H9 (cell line): ENCODE measurements at regions not wholly inside any gene's neighbourhood (a gene's known extent, or its start where the extent isn't known, plus 50 kb on each side); places are given as distances from the start of the nearest gene placed in this dataset.

Source experiments
- DNase-seq: peaks from one replicate; pipeline ENCODE4 v3.0.0-alpha.2; 2017
- H2AFZ ChIP-seq: one replicate; pipeline ENCODE4 v1.6.1; 2013; ENCODE audit warnings: mild to moderate bottlenecking, low read length, control low read depth, moderate library complexity
- H2AK5ac ChIP-seq: 2 replicates; pipeline ENCODE4 v1.6.1; 2013; ENCODE audit warnings: low read length, control low read depth, mixed read lengths; ENCODE audit not compliant: insufficient read length
- H2BK120ac ChIP-seq: one replicate; pipeline ENCODE4 v1.6.1; 2013; ENCODE audit warnings: low read depth, mild to moderate bottlenecking, low read length, control low read depth, inconsistent platforms; ENCODE audit not compliant: poor library complexity, severe bottlenecking
- H2BK12ac ChIP-seq: 2 replicates; pipeline ENCODE4 v1.6.1; 2013; ENCODE audit warnings: low read length, control low read depth, mixed read lengths, low read depth; ENCODE audit not compliant: insufficient read length
- H2BK15ac ChIP-seq: 2 replicates; pipeline ENCODE4 v1.6.1; 2013; ENCODE audit warnings: low read depth, low read length, control low read depth
- H2BK20ac ChIP-seq: one replicate; pipeline ENCODE4 v1.6.1; 2013; ENCODE audit warnings: low read depth, mild to moderate bottlenecking, low read length, control low read depth, inconsistent platforms; ENCODE audit not compliant: poor library complexity, severe bottlenecking
- H2BK5ac ChIP-seq: 2 replicates; pipeline ENCODE4 v1.6.1; 2013; ENCODE audit warnings: low read length, control low read depth, mixed read lengths; ENCODE audit not compliant: insufficient read length
- H3K14ac ChIP-seq: 2 replicates; pipeline ENCODE4 v1.6.1; 2013; ENCODE audit warnings: low read length, control low read depth; ENCODE audit not compliant: insufficient read depth
- H3K18ac ChIP-seq: 2 replicates; pipeline ENCODE4 v1.6.1; 2013; ENCODE audit warnings: low read depth, mild to moderate bottlenecking, mixed read lengths, low read length, control low read depth; ENCODE audit not compliant: insufficient read length
- H3K23ac ChIP-seq: 2 replicates; pipeline ENCODE4 v1.6.1; 2013; ENCODE audit warnings: low read length, control low read depth, mixed read lengths, low read depth; ENCODE audit not compliant: insufficient read length
- H3K23me2 ChIP-seq: 2 replicates; pipeline ENCODE4 v1.6.1; 2013; ENCODE audit warnings: low read depth, mild to moderate bottlenecking, mixed read lengths, low read length, control low read depth; ENCODE audit not compliant: insufficient read length, poor library complexity, severe bottlenecking
- H3K27ac ChIP-seq: 2 replicates; pipeline ENCODE4 v1.5.1; 2013; ENCODE audit warnings: low read length, control low read depth, mixed read lengths, low read depth; ENCODE audit not compliant: insufficient read length
- H3K27me3 ChIP-seq: 2 replicates; pipeline ENCODE4 v1.6.1; 2013; ENCODE audit warnings: low read length, control low read depth, inconsistent platforms; ENCODE audit not compliant: insufficient read depth
- H3K4ac ChIP-seq: 2 replicates; pipeline ENCODE4 v1.6.1; 2013; ENCODE audit warnings: low read depth, mild to moderate bottlenecking, control low read depth, inconsistent platforms, low read length, moderate library complexity
- H3K4me1 ChIP-seq: 2 replicates; pipeline ENCODE4 v1.6.1; 2013; ENCODE audit warnings: low read length, control low read depth, inconsistent platforms; ENCODE audit not compliant: insufficient read depth
- H3K4me2 ChIP-seq: 2 replicates; pipeline ENCODE4 v1.6.1; 2013; ENCODE audit warnings: low read length, control low read depth, mixed read lengths; ENCODE audit not compliant: insufficient read length, insufficient read depth
- H3K56ac ChIP-seq: 2 replicates; pipeline ENCODE4 v1.6.1; 2013; ENCODE audit warnings: low read depth, mild to moderate bottlenecking, mixed read lengths, low read length, control low read depth; ENCODE audit not compliant: insufficient read length
- H3K79me1 ChIP-seq: 2 replicates; pipeline ENCODE4 v1.6.1; 2013; ENCODE audit warnings: low read depth, mild to moderate bottlenecking, moderate library complexity, low read length, control low read depth, inconsistent platforms; ENCODE audit not compliant: insufficient read depth, poor library complexity, severe bottlenecking
- H3K79me2 ChIP-seq: 2 replicates; pipeline ENCODE4 v1.6.1; 2013; ENCODE audit warnings: low read length, control low read depth, inconsistent platforms; ENCODE audit not compliant: insufficient read depth
- H3K9ac ChIP-seq: 2 replicates; pipeline ENCODE4 v1.6.1; 2013; ENCODE audit warnings: low read length, control low read depth, mixed read lengths; ENCODE audit not compliant: insufficient read length; ENCODE audit errors: extremely low read depth
- H3K9me3 ChIP-seq: one replicate; pipeline ENCODE4 v1.6.1; 2013; ENCODE audit warnings: low read depth, low read length, inconsistent platforms; ENCODE audit not compliant: control insufficient read depth
- H3T11ph ChIP-seq: one replicate; pipeline ENCODE4 v1.6.1; 2013; ENCODE audit warnings: mild to moderate bottlenecking, low read length, control low read depth, inconsistent platforms
- H4K20me1 ChIP-seq: one replicate; pipeline ENCODE4 v1.6.1; 2013; ENCODE audit not compliant: control insufficient read depth, insufficient read length, insufficient read depth
- H4K5ac ChIP-seq: 2 replicates; pipeline ENCODE4 v1.6.1; 2013; ENCODE audit warnings: low read depth, mild to moderate bottlenecking, mixed read lengths, low read length, control low read depth; ENCODE audit not compliant: insufficient read length
- H4K8ac ChIP-seq: replicated peaks from 2 replicates; pipeline ENCODE4 v1.6.1; 2013; ENCODE audit warnings: low read length, control low read depth, mixed read lengths, low read depth; ENCODE audit not compliant: insufficient read length
- H4K91ac ChIP-seq: 2 replicates; pipeline ENCODE4 v1.6.1; 2013; ENCODE audit warnings: low read depth, mild to moderate bottlenecking, moderate library complexity, mixed read lengths, low read length, control low read depth; ENCODE audit not compliant: insufficient read length
- H3K27ac Mint-ChIP-seq, 3 experiments: 2 replicates in 2 of 3; 3 replicates in 1 of 3; pipeline ENCODE4 v1.8.0; 2020 to 2021; ENCODE audit warnings: mixed read lengths in 3 of 3, mild to moderate bottlenecking in 1 of 3, moderate library complexity in 1 of 3
- H3K27me3 Mint-ChIP-seq: 2 replicates; pipeline ENCODE4 v1.8.0; 2021; ENCODE audit warnings: low read depth, mild to moderate bottlenecking, moderate library complexity, mixed read lengths
- H3K36me3 Mint-ChIP-seq, 3 experiments: 2 replicates in 2 of 3; 3 replicates in 1 of 3; pipeline ENCODE4 v1.8.0; 2020 to 2021; ENCODE audit warnings: low read depth in 3 of 3, mixed read lengths in 3 of 3; ENCODE audit not compliant: insufficient read depth in 1 of 3
- H3K4me1 Mint-ChIP-seq, 2 experiments: 2 replicates each; pipeline ENCODE4 v1.8.0; 2020; ENCODE audit warnings: mixed read lengths in 2 of 2
- H3K4me3 Mint-ChIP-seq, 2 experiments: 2 replicates in 1 of 2; 3 replicates in 1 of 2; pipeline ENCODE4 v1.8.0; 2020 to 2021; ENCODE audit warnings: mild to moderate bottlenecking in 2 of 2, mixed read lengths in 2 of 2, moderate library complexity in 1 of 2
- H3K9me3 Mint-ChIP-seq, 2 experiments: 2 replicates in 1 of 2; 3 replicates in 1 of 2; pipeline ENCODE4 v1.8.0; 2020; ENCODE audit warnings: mild to moderate bottlenecking in 2 of 2, mixed read lengths in 2 of 2, moderate library complexity in 1 of 2
- CTCF ChIP-seq: fragments of 200-600 bp; sonication (generic); conservative IDR thresholded peaks from 3 replicates; pipeline ENCODE4 v1.8.0; 2021; ENCODE audit warnings: antibody characterized with exemption, mild to moderate bottlenecking
- WGBS: extraction: QIAGEN DNeasy Blood & Tissue Kit; methylation state at CpG from one replicate; pipeline ENCODE4 v1.1.7; 2013; ENCODE audit warnings: missing lambda C conversion rate, low lambda C conversion rate, mixed read lengths; ENCODE audit not compliant: insufficient read length; ENCODE audit errors: extremely low coverage; 5-methylcytosine and 5-hydroxymethylcytosine counted together

- H2AK5ac ChIP-seq: no peak overlapping the region
- H2BK5ac ChIP-seq: no peak overlapping the region
- no peak overlapping the region for H4K8ac ChIP-seq
- no CpG with 5 or more reads among the region's 2 CpGs for WGBS
- H2BK20ac ChIP-seq: no peak overlapping the region
- peaks cover 0 to 13% (median 2%) of the 10 kb centered on the region in 3 experiments; a peak in 5 of 7 replicates for H3K36me3 Mint-ChIP-seq
- H3K9me3 Mint-ChIP-seq: peaks cover 7 to 9% of the 10 kb centered on the region in 2 experiments; a peak in 4 of 5 replicates
- H3K79me2 ChIP-seq: no peaks in the 10 kb centered on the region
- no peak overlapping the region for H2BK12ac ChIP-seq
- no peaks in the 10 kb centered on the region for H3K9me3 ChIP-seq
- no peak overlapping the region for H3K23ac ChIP-seq
- H3K27ac Mint-ChIP-seq: no peak overlapping the region
- H3K4ac ChIP-seq: no peak overlapping the region
- H4K5ac ChIP-seq: no peak overlapping the region
- H3K4me1 Mint-ChIP-seq: no peaks in the 10 kb centered on the region
- no peaks in the 10 kb centered on the region for H3K23me2 ChIP-seq
- H4K91ac ChIP-seq: no peak overlapping the region
- no peak overlapping the region for H3K27ac ChIP-seq
- H4K20me1 ChIP-seq: no peaks in the 10 kb centered on the region
- H3K4me2 ChIP-seq: no peak overlapping the region
- no peak overlapping the region for H2AFZ ChIP-seq
- no peak overlapping the region for H2BK120ac ChIP-seq
- H3K79me1 ChIP-seq: no peaks in the 10 kb centered on the region
- no peaks in the 10 kb centered on the region for H3K4me1 ChIP-seq
- no peak overlapping the region for H3K9ac ChIP-seq
- no peak overlapping the region for H3K14ac ChIP-seq
- H3K18ac ChIP-seq: no peak overlapping the region
- no peaks in the 10 kb centered on the region for H3K27me3 ChIP-seq
- H3K27me3 Mint-ChIP-seq: no peaks in the 10 kb centered on the region
- H3K4me3 Mint-ChIP-seq: no peak overlapping the region
- H3T11ph ChIP-seq: no peak overlapping the region
- no peak for TF ChIP-seq CTCF
- H2BK15ac ChIP-seq: no peak overlapping the region
- DNase-seq: no peak
- H3K56ac ChIP-seq: no peak overlapping the region
Measured at GRCh38 chr1:80755944-80756343, 1044.8 kb upstream of the ADGRL2 start.
